ENCODE measurements at regions not wholly inside any gene's neighbourhood (a gene's known extent, or its start where the extent isn't known, plus 50 kb on each side); places are given as distances from the start of the nearest gene placed in this dataset.

- Histone ChIP-seq H3K14ac (ENCODE audit: insufficient read length) (no peak overlapping the region), H3K4me2 (ENCODE audit: insufficient read depth in 1 of 2, low read depth in 2 of 2, low read length in 2 of 2) (no peak overlapping the region), H2BK15ac (ENCODE audit: low read length) (no peak overlapping the region), H3K4me1 (replicated peaks in 1 of 4; ENCODE audit: control insufficient read depth in 3 of 4, insufficient read depth in 4 of 4, low read length in 3 of 4) (no peaks in the 10 kb centered on the region; a peak in 1 of 7 replicates), H4K91ac (replicated peaks; ENCODE audit: insufficient read length, low read length) (no peak overlapping the region), H2BK5ac (ENCODE audit: low read depth, low read length) (no peak overlapping the region), H2BK120ac (replicated peaks; ENCODE audit: low read depth, low read length) (no peak overlapping the region), H3K27ac (ENCODE audit: low read depth, low read length) (no peak overlapping the region), H3K4ac (replicated peaks; ENCODE audit: insufficient read length, low read depth, low read length) (no peak overlapping the region), H3K79me2 (ENCODE audit: control insufficient read depth in 1 of 2, insufficient read depth in 2 of 2, low read length in 2 of 2) (no peaks in the 10 kb centered on the region), H3K23ac (ENCODE audit: insufficient read length) (no peak overlapping the region), H2BK20ac (ENCODE audit: low read length) (no peak overlapping the region), H4K8ac (ENCODE audit: extremely low read depth, insufficient read depth, low read length) (no peak overlapping the region), H2BK12ac (ENCODE audit: low read depth, low read length) (no peak overlapping the region), H3K56ac (replicated peaks; ENCODE audit: insufficient read length, low read depth, low read length) (no peak overlapping the region), H2AFZ (ENCODE audit: low read length) (no peak overlapping the region), H4K20me1 (replicated peaks in 1 of 2; ENCODE audit: control insufficient read depth in 1 of 2, insufficient read depth in 2 of 2, low read length in 2 of 2) (no peaks in the 10 kb centered on the region), H3K36me3 (ENCODE audit: control insufficient read depth in 2 of 4, insufficient read depth in 4 of 4, low read length in 3 of 4) (no peaks in the 10 kb centered on the region), H3K9ac (replicated peaks in 1 of 4; ENCODE audit: extremely low read depth in 1 of 4, low read depth in 3 of 4, low read length in 3 of 4) (no peak overlapping the region), H3K23me2 (ENCODE audit: low read depth, low read length) (no peaks in the 10 kb centered on the region), H3K79me1 (ENCODE audit: low read depth, low read length) (no peaks in the 10 kb centered on the region), H4K5ac (ENCODE audit: insufficient read length, low read depth, low read length) (no peak overlapping the region), H3K27me3 (replicated peaks in 1 of 4; ENCODE audit: control insufficient read depth in 3 of 4, extremely low read depth in 1 of 4, insufficient read depth in 3 of 4, low read length in 3 of 4) (no peaks in the 10 kb centered on the region), H3K4me3 (ENCODE audit: extremely low read depth in 1 of 4, insufficient read depth in 2 of 4, low read depth in 3 of 4, low read length in 4 of 4) (no peak overlapping the region), H3K18ac (ENCODE audit: extremely low read depth, low read length) (no peak overlapping the region), H2AK5ac (ENCODE audit: low read depth, low read length) (no peak overlapping the region), H3K9me3 (ENCODE audit: insufficient read depth in 2 of 2, low read depth in 1 of 2, low read length in 1 of 2) (no peaks in the 10 kb centered on the region)
- no peak for FAIRE-seq
- 89% methylated on average over 7 of the region's 7 CpGs; no CpG with 5 or more reads in 1 of the 2 experiments for WGBS, 2 experiments (ENCODE audit: extremely low coverage in 1 of 2, insufficient coverage in 1 of 2, insufficient read length in 1 of 2, insufficient replicate concordance in 2 of 2, low coverage in 1 of 2, low lambda C conversion rate in 2 of 2, missing lambda C conversion rate in 1 of 2)
- DNase-seq (ENCODE audit: low read depth in 1 of 2, low spot score in 2 of 2) = no peak
- CTCF ChIA-PET (ENCODE audit: partially characterized antibody) = interaction anchor here (0.7 kb wide), 1 partner anchor 428 kb away, joined by 3 read pairs; no protein-coding TSS in a partner anchor
- no peak for TF ChIP-seq CHD2 (IDR thresholded peaks at IDR 0.05; ENCODE audit: low read length)
- TF ChIP-seq CTCF (IDR thresholded peaks at IDR 0.05; ENCODE audit: control extremely low read depth in 1 of 3, insufficient read depth in 1 of 3, low read depth in 1 of 3, low read length in 3 of 3) = no peak
- TF ChIP-seq GABPA (IDR thresholded peaks at IDR 0.05; ENCODE audit: borderline replicate concordance, insufficient read depth, low read length) = no peak
- POLR2A ChIA-PET (ENCODE audit: partially characterized antibody) = no interaction called here
Measured at GRCh38 chr9:81031422-81032029, 657.8 kb downstream of the TLE1 start.
